ENCODE measurements at regions not wholly inside any gene's neighbourhood (a gene's known extent, or its start where the extent isn't known, plus 50 kb on each side); places are given as distances from the start of the nearest gene placed in this dataset.
"Not testable (repeated sequence)": the region's sequence is repeated elsewhere in the genome, so short reads cannot be mapped to it uniquely, and the experiment has no call there.

DNA sequence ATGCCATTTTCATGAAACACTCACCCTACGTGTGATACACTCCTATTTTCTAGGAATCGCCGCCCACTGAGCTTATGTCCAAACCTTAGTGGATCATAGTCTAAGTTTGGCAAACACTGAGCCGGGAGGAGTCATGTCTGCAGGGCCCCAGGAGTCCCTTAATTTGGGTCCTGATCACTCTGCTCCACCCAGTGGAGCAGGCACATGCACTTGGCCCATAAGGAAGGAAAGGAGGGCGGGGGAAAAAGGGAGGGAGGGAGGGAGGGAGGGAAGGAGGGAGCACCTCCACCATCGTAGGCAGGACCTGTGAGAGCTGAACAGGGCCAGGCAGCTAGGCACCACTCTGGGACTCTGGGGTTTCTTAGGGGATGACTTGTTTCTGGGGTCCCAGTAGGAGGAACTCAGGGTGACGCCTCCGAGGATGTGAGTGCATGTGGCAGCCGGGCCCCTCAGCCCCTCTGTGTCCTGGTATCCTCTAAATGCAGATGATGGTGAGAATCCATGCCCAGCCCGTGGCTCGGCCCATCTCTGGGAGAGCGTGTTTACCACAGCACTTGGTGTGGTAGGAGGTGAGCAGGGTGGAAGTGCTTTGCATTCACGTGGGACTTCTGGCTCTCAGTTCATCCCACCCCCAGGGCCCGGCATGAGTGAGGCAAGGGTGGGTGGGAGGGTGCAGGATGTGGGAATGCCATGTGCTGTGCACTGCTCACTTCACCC lies 109.4 kb downstream of the KLF13 start:
- Mint-ChIP-seq H3K4me3 (ENCODE audit: unreplicated experiment) (no peak overlapping the region), H3K9me3 (ENCODE audit: low read depth) (no peaks in the 10 kb centered on the region), H3K4me1 (ENCODE audit: low read depth) (peaks cover 27% of the 10 kb centered on the region), H3K36me3 (ENCODE audit: low read depth) (no peaks in the 10 kb centered on the region), H3K27ac (ENCODE audit: unreplicated experiment) (peak overlapping the region; percentile 74), H3K27me3 (ENCODE audit: low read depth) (no peaks in the 10 kb centered on the region)
- DNase-seq (ENCODE audit: low spot score), result no peak
- TF ChIP-seq, protein P1, sequence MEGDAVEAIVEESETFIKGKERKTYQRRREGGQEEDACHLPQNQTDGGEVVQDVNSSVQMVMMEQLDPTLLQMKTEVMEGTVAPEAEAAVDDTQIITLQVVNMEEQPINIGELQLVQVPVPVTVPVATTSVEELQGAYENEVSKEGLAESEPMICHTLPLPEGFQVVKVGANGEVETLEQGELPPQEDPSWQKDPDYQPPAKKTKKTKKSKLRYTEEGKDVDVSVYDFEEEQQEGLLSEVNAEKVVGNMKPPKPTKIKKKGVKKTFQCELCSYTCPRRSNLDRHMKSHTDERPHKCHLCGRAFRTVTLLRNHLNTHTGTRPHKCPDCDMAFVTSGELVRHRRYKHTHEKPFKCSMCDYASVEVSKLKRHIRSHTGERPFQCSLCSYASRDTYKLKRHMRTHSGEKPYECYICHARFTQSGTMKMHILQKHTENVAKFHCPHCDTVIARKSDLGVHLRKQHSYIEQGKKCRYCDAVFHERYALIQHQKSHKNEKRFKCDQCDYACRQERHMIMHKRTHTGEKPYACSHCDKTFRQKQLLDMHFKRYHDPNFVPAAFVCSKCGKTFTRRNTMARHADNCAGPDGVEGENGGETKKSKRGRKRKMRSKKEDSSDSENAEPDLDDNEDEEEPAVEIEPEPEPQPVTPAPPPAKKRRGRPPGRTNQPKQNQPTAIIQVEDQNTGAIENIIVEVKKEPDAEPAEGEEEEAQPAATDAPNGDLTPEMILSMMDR (IDR thresholded peaks at IDR 0.05), result no peak

DNA sequence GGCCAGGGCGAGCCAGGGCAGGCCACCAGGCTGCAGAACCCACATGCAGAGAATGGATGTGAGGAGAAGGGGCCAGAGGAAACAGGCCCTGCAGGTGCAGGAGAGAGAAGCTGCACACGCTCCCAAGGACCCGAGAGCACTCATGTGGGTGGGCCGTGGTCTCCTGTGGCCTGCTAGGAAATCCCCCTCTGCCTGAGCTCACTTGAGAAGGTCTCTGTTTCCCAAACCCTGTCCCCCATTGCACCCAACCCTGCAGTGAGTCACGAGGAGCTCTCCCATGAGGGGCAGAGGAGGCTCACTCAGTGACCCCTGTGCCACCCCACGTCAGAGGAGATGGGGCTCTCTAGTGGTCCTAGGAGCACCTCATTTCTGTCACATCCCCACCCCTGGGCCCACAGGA lies 111.1 kb downstream of the KLF13 start:
- H3K4me1 Mint-ChIP-seq (ENCODE audit: low read depth), result peaks cover 42% of the 10 kb centered on the region
- no peak overlapping the region for H3K27ac Mint-ChIP-seq (ENCODE audit: unreplicated experiment)
- H3K4me3 Mint-ChIP-seq (ENCODE audit: unreplicated experiment), result no peak overlapping the region
- no peaks in the 10 kb centered on the region for H3K36me3 Mint-ChIP-seq (ENCODE audit: low read depth)
- TF ChIP-seq, protein P1 (IDR thresholded peaks at IDR 0.05), result no peak
- no peak for DNase-seq (ENCODE audit: low spot score)
- H3K27me3 Mint-ChIP-seq (ENCODE audit: low read depth), result no peaks in the 10 kb centered on the region
- H3K9me3 Mint-ChIP-seq (ENCODE audit: low read depth), result no peaks in the 10 kb centered on the region

- no peak overlapping the region for H3K27ac Mint-ChIP-seq (ENCODE audit: unreplicated experiment)
- H3K9me3 Mint-ChIP-seq (ENCODE audit: low read depth), result no peaks in the 10 kb centered on the region
- no peaks in the 10 kb centered on the region for H3K36me3 Mint-ChIP-seq (ENCODE audit: low read depth)
- no peak overlapping the region for H3K4me3 Mint-ChIP-seq (ENCODE audit: unreplicated experiment)
- no peak for DNase-seq (ENCODE audit: low spot score)
- peaks cover 48% of the 10 kb centered on the region for H3K4me1 Mint-ChIP-seq (ENCODE audit: low read depth)
- TF ChIP-seq, protein P1 (IDR thresholded peaks at IDR 0.05), result no peak
- no peaks in the 10 kb centered on the region for H3K27me3 Mint-ChIP-seq (ENCODE audit: low read depth)
These were observed 112.1 kb downstream of the KLF13 start for GRCh38 chr15:31438601-31439265.

GRCh38 chr15:31439328-31439727 lies 112.7 kb downstream of the KLF13 start:
- Mint-ChIP-seq H3K4me1 (ENCODE audit: low read depth) (peaks cover 47% of the 10 kb centered on the region), H3K9me3 (ENCODE audit: low read depth) (no peaks in the 10 kb centered on the region), H3K27me3 (ENCODE audit: low read depth) (no peaks in the 10 kb centered on the region), H3K36me3 (ENCODE audit: low read depth) (no peaks in the 10 kb centered on the region), H3K4me3 (ENCODE audit: unreplicated experiment) (no peak overlapping the region), H3K27ac (ENCODE audit: unreplicated experiment) (peak overlapping the region; percentile 13)
- no peak for DNase-seq (ENCODE audit: low spot score)
- TF ChIP-seq, protein P1 (IDR thresholded peaks at IDR 0.05), result peak; percentile 57

DNA sequence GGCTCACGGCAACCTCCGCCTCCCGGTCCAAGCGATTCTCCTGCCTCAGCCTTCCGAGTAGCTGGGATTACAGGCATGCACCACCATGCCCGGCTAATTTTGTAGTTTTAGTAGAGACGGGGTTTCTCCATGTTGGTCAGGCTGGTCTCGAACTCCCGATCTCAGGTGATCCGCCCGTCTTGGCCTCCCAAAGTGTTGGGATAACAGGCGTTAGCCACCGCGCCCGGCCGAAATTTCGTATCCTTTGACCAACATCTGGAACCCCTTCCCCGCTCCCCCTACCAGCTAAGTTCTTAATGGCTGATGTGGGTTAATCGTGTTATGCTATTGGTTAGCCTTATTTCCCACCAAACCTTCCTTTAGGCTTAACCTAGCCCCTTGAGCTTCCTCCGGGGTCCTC lies 113.6 kb downstream of the KLF13 start:
- Mint-ChIP-seq H3K27ac (ENCODE audit: unreplicated experiment) (peak overlapping the region; percentile 36), H3K4me1 (ENCODE audit: low read depth) (peaks cover 38% of the 10 kb centered on the region), H3K4me3 (ENCODE audit: unreplicated experiment) (peak overlapping the region; percentile 54)
- H3K27me3 Mint-ChIP-seq (ENCODE audit: low read depth); H3K36me3 Mint-ChIP-seq (ENCODE audit: low read depth); H3K9me3 Mint-ChIP-seq (ENCODE audit: low read depth); DNase-seq (ENCODE audit: low spot score): not testable (repeated sequence)
